ENCODE measurements at regions not wholly inside any gene's neighbourhood (a gene's known extent, or its start where the extent isn't known, plus 50 kb on each side); places are given as distances from the start of the nearest gene placed in this dataset.

DNA sequence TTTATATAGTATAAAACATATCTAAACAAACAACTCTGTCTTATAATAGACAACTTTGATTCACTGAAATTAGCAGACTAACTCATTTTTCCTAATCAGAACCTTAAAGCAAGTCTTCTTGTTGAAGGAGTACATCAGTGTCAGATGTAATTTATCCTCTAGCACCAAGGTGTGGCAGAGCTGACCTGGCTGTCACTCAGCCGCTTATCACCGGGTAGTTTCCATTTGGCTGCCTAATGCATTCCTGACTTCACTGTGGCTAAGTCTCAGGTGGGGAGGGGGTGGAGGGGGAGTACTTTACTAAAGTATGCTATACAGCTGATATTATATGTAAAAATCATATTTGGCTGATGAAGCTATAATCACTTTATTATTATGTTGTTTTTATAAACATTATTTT, 339.9 kb upstream of the RGS6 start:
- no peak overlapping the region for H3K27ac ChIP-seq

GRCh38 chr14:71593966-71594365, 338.3 kb upstream of the RGS6 start:
- H3K4me3 ChIP-seq = no peak overlapping the region
- no peaks in the 10 kb centered on the region for H3K36me3 ChIP-seq
- no peaks in the 10 kb centered on the region for H3K9me3 ChIP-seq
- DNase-seq (no peak), ATAC-seq (no peak)
- no peaks in the 10 kb centered on the region for H3K27me3 ChIP-seq
- no peak overlapping the region for H3K27ac ChIP-seq
- H3K4me1 ChIP-seq = peaks cover 4% of the 10 kb centered on the region
- intact Hi-C loops (cut with DNase I) = no loop called here
- TF ChIP-seq, protein P1, sequence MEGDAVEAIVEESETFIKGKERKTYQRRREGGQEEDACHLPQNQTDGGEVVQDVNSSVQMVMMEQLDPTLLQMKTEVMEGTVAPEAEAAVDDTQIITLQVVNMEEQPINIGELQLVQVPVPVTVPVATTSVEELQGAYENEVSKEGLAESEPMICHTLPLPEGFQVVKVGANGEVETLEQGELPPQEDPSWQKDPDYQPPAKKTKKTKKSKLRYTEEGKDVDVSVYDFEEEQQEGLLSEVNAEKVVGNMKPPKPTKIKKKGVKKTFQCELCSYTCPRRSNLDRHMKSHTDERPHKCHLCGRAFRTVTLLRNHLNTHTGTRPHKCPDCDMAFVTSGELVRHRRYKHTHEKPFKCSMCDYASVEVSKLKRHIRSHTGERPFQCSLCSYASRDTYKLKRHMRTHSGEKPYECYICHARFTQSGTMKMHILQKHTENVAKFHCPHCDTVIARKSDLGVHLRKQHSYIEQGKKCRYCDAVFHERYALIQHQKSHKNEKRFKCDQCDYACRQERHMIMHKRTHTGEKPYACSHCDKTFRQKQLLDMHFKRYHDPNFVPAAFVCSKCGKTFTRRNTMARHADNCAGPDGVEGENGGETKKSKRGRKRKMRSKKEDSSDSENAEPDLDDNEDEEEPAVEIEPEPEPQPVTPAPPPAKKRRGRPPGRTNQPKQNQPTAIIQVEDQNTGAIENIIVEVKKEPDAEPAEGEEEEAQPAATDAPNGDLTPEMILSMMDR (IDR thresholded peaks at IDR 0.05) = no peak

More for the DNA sequence above, 339.9 kb upstream of the RGS6 start:
- TF ChIP-seq, protein P1 (IDR thresholded peaks at IDR 0.05) = no peak
- Histone ChIP-seq H3K27me3 (no peaks in the 10 kb centered on the region), H3K36me3 (no peaks in the 10 kb centered on the region), H3K9me3 (no peaks in the 10 kb centered on the region), H3K4me3 (no peak overlapping the region), H3K4me1 (peaks cover 4% of the 10 kb centered on the region)
- ATAC-seq (peak; percentile 76), DNase-seq (no peak)
- intact Hi-C loops (cut with DNase I) = no loop called here

GRCh38 chr14:71594821-71595220, 337.4 kb upstream of the RGS6 start:
- DNase-seq = no peak
- H3K4me3 ChIP-seq = no peak overlapping the region
- no peaks in the 10 kb centered on the region for H3K36me3 ChIP-seq
- no peaks in the 10 kb centered on the region for H3K27me3 ChIP-seq
- intact Hi-C loops (cut with DNase I) = no loop called here
- H3K9me3 ChIP-seq = no peaks in the 10 kb centered on the region
- H3K4me1 ChIP-seq = no peaks in the 10 kb centered on the region
- TF ChIP-seq, protein P1 (IDR thresholded peaks at IDR 0.05) = no peak
- peak; percentile 54 for ATAC-seq
- no peak overlapping the region for H3K27ac ChIP-seq

DNA sequence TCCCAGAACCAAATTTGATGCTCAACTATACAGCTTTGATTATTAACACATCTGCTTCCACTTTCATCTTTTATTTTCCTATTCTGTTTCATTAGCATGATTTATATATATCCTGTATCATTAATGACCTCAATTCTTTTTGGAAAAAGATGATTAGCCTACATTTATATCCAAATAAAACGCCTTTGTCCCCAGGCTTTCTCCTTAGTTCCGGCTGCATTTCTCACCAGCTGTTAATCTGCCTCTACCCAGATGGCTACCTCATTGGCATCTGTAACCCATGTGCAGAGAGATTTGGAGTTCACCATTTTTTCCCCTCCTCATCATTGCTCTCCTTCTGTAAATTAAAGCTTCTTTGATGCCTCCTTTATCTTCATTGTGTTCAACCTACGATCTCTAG, 336.8 kb upstream of the RGS6 start:
- H3K4me1 ChIP-seq = no peaks in the 10 kb centered on the region
- intact Hi-C loops (cut with DNase I) = no loop called here
- no peaks in the 10 kb centered on the region for H3K27me3 ChIP-seq
- DNase-seq (no peak), ATAC-seq (no peak)
- TF ChIP-seq, protein P1 (IDR thresholded peaks at IDR 0.05) = no peak
- no peaks in the 10 kb centered on the region for H3K36me3 ChIP-seq
- no peak overlapping the region for H3K4me3 ChIP-seq
- no peak overlapping the region for H3K27ac ChIP-seq
- no peaks in the 10 kb centered on the region for H3K9me3 ChIP-seq

DNA sequence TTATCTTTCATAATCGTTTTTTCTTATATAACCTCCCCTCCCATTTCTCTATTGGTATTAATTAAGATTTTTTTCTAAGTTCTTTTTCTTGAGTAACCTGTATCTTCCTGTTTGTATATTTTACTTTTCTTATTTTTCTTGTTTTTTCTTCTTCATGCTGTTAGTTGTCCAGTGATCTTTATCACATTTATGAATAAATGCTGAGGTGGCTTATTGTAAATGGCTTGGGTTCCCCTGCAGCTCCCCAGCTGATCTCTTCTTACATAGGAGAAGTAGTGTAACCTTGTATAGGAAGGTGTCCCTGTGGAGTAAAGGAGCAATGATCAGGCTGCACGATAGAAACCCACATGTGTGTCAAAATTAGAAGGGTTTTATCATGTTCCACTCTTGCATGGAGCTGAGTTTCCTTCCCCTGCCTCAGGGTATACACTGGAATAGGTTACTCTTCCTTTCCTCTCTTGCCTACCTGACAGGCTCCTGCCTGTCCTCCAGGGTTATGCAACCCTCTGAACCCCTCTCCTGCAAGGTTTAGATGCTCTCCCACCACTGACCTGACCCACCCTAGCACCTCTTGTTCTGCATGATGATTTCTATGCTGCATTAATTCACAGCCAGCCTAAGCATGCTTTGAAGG, 334.8 kb upstream of the RGS6 start:
- H3K27me3 ChIP-seq = no peaks in the 10 kb centered on the region
- no peaks in the 10 kb centered on the region for H3K36me3 ChIP-seq
- no peaks in the 10 kb centered on the region for H3K4me1 ChIP-seq
- DNase-seq (no peak), ATAC-seq (no peak)
- no peak overlapping the region for H3K27ac ChIP-seq
- TF ChIP-seq, protein P1 (IDR thresholded peaks at IDR 0.05) = no peak
- no peaks in the 10 kb centered on the region for H3K9me3 ChIP-seq
- intact Hi-C loops (cut with DNase I) = no loop called here
- H3K4me3 ChIP-seq = no peak overlapping the region

All from upper lobe of right lung (tissue), 1 donor.